ENCODE measurements at regions not wholly inside any gene's neighbourhood (a gene's known extent, or its start where the extent isn't known, plus 50 kb on each side); places are given as distances from the start of the nearest gene placed in this dataset.

DNA sequence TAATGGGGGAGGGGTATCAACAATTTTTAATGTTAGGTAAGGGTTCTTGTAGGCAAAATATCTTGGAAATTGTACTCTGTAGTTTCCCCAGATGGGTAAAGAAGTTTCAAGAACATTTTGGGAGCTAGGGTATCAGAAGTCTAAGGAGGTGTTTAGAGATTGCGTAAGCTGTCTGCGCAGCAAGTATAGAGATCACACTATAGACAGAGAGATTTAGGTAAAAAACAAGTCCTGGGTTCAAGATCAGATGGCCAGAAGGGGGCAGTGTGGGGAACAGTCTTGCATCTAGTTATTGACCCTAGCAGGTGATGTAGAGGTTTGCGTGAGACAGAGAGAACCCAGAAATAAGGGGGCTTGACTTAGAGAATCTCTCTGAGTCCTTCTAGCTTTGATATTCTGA is 80.8 kb downstream of the S1PR1 start:
- DNase-seq (ENCODE audit: low spot score) = no peak

DNA sequence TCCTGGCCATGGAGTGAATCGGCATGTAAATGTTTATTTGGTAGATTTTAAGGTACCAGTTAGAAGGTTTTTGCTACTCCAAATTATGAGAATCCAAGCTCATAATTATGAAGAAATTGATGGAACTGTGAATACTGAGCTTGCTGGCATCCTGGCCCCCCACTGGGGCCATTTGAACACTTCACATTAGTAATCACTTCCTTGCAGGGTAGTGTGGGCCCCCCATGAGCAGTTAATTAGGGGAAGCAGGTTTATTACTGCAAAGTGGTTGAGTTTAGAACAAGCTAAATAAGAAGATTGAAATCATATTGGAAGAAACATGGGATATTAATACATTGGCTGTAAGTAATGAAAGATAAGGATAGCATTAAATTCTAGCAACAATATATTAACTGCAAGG is 86.7 kb downstream of the S1PR1 start:
- no peak for DNase-seq (ENCODE audit: low spot score)

DNA sequence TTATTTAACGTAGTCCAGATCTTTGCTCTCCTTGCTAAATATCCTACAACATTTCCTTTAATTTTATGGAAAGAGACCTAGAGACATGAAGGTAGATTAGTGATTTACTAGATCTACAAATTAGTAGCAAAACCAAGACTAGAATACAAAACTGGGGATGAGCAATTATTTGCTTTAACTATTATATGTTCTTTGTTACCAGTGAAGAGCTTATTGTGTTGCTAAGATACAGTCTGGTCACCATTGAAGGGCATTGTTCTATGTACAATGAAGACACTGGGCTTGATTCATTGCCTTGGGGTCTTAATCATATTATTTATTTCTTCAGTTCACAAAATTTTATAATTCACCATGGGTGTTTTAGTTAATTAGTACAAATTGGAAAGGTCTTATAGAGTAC is 88.3 kb downstream of the S1PR1 start:
- no peak for DNase-seq (ENCODE audit: low spot score)

DNA sequence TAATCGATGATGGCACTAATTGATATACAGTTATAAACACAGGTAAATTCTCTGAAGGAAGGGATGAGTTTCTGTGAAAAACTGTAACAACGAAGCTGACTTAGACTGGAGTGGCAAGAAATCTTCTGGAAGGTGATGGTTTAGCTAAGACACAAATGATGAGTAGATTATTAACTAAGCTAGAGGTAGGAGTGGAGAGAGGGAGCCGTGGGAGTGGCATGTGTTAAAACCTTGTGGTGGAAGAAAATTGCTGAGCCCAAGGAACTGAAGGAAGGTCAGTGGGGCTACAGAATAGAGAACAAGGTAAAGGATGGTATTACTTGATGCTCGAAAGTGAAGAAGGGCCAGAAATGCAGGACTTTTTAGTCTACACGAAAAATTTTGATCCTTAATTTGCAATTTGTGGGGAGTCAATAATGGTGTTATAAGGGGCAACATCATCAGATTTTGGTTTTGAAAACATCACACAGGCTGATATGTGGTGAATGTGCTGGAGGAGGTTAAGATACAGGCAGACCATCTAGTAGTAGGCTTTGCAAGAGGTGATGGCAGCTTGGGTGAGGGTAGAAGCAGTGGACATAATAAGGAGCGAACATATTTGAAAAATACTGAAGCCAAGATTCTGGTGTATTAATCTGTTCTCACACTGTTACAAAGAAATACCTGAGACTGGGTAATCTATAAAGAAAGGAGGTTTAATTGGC is 93.8 kb downstream of the S1PR1 start:
- no peak for DNase-seq (ENCODE audit: low spot score)

DNA sequence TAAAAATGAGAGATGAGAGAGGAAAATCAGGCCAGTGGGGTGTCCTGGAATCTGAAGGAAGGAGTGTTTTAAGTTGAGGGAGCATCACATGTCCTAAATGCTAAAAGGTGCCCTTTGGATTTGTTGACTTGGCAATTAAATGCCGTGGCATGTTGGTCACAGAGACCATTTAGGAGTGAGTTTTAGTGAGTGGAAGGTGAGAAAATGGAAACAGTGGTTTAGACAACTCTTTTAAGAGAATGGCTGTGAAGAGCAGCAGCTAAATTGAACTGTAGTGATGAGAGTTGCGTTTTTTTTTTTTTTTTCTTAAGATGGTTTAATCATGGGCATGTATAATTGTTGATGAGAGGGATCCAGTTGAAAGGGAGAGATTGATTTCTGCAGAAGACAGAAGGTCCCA is 95.0 kb downstream of the S1PR1 start:
- DNase-seq (ENCODE audit: low spot score) = no peak

DNA sequence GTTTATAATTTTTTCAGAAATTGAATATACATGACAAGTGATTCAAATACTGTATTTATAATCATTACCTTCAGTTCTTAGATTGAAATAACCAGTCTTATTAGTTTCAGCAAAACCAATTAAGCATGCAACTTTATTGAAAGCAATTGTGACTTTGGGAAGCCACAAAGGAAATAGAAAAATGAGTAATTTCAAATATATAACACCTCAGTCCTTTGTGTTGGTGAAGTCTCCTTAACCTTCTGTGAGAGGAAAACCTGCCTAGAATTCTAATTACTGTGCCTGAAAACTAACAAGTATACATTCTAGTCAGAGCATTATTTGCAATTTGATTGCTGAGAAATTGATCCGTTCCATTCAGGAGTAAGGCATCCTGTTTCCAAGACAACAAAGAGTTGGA is 95.8 kb downstream of the S1PR1 start:
- no peak for DNase-seq (ENCODE audit: low spot score)

DNA sequence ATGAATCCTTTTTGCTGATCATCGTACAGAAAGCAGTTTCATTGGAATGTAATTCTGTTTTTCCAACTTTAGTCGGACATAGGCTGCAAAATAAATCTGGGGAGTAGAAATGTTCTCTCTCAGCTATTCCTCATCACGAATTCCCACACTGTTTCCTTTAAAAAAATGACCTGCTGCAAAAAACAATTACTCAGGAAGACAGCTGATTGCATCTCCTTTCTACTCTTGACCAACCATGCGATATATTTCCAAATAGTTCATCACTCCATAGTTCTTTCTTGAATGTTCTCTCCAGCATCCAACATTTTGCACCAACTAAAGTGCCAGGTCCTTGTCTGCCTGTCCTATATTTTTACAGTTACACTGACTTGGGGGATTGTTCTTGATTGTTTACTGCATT is 96.4 kb downstream of the S1PR1 start:
- DNase-seq (ENCODE audit: low spot score) = no peak

DNA sequence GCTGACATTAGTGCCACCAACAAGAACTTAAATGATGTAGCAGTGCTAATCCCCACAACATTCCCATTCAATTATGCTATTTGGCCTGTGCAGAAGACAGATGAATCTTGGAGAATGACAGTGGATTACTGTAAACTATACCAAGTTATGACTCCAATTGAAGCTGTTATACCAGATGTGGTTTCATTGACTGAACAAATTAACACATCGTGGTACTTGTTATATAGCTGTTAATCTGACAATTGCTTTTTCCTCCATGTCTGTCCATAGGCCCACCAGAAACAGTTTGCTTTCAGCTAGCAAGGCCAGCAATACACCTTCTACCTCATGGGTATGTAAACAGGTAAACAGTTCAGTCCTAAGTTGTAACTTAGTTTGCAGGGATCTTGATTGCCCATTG is 101.1 kb downstream of the S1PR1 start:
- DNase-seq (ENCODE audit: low spot score) = no peak

DNA sequence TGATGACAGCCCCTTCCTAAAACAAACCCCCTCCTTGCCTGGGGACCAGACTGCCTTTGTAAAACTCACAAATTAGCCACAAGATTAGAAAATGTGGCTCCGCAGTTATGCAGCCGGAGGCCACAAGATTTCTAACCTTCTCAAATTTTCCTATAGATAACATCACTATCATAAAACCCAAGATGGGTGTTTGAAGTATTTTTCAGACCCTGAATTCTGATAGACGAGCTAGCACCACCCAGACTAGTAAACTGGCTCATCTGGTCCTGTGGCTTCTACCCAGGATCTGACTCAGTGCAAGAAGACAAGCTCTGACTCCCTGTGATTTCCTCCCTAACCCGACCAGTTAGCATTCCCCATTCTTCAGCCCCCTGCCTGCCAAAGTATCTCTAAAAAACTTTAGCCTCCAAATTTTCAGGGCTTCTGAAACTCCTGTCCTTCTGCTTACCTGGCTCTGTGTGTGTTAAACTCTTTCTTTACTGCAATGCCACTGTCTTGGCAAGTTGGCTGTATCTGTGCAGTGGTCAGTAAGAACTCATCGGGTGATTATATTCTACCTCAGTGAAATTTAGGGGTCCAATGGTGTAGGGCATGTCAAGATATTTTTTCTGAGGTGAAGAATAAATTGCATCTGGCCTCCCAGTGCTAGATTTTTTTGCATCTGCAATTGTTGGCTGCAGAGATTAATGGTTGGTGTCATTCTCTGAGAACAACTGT is 102.1 kb downstream of the S1PR1 start:
- no peak for DNase-seq (ENCODE audit: low spot score)

DNA sequence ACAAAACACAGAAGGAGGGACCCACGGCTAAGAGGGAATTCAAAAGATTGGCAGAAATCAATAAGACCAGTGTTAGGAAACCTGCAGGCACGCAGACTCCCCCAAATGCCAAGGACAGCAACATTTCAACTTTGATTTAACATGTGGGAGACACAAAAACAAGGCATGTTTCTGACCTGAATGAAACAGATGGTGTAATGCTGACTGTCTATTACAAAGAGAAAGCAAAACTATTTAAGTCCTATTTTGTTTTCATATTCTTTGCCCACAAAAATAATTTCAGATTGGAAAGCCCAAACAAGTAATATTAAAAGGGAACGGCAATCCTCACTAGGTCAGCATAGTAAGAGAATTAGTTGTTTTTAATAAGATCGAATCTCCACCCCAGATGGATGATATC is 107.9 kb downstream of the S1PR1 start:
- no peak for DNase-seq (ENCODE audit: low spot score)

DNA sequence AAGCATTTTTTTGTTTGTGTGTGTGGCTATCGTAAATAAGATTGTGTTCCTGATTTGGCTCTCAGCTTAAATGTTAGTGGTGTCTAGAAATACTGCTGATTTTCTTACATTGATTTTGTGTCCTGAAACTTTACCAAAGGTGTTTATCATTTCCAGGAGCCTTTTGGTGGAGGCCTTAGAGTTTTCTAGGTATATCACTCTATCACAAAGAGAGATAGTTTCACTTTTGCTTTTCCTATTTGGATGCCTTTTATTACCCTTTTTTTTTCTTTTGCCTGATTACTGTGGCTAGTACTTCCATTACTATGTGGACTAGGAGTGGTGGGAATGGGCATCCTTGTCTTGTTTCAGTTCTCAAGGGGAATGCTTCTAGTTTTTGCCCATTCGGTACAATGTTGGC is 109.6 kb downstream of the S1PR1 start:
- DNase-seq (ENCODE audit: low spot score) = no peak

DNA sequence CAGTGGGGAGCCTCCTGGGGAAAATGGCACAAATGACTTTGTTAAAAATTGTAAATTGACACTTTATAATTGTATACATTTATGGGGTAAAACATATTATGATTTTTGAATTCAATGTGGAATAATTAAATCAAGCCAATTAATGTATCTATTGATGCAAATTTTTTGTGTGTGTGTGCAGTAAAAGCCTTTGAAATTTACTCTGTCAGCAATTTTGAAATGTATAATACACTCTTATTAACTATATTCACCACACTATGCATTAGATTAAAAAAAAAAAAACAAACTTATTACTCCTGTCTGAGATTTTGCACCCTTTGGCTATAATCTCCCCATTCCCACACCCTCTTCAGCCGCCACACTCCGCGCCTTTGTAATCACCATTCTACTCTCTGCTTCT is 119.2 kb downstream of the S1PR1 start:
- DNase-seq (ENCODE audit: low spot score) = no peak

DNA sequence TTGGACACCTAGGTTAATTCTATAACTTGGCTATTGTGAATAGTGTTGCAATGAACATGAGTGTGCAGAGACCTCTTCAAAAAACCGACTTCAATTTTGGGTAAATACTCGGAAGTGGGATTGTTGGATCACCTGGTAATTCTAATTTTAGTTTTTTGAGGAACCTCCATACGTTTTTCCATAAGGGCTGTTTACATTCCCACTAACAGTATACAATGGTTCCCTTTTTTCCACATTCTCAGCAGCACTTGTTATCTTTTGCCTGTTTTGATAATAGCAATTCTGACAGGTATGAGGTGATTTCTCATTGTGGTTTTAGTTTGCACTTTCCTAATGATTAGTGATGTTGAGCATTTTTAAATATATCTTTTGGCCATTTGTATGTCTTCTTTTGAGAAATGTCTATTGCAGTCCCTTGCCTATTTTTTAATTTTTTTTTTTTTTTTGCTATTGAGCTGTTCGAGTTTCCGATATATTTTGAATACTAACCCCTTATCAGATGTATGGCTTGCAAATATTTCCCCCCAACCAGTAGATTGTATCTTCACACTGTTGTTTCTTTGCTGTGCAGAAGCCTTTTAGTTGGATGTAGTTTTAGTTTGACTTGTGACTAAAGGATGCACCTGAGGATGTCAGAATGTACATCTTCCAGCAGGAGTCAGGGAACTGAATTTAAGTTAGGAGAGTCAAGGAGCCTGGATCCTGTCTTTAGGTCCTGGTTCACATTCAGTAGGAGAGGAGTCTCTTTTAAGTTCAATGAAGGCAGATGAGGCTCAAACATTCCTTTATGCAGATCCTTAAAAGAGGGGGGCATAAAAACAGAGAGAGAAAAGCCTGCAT is 120.0 kb downstream of the S1PR1 start:
- no peak for DNase-seq (ENCODE audit: low spot score)

DNA sequence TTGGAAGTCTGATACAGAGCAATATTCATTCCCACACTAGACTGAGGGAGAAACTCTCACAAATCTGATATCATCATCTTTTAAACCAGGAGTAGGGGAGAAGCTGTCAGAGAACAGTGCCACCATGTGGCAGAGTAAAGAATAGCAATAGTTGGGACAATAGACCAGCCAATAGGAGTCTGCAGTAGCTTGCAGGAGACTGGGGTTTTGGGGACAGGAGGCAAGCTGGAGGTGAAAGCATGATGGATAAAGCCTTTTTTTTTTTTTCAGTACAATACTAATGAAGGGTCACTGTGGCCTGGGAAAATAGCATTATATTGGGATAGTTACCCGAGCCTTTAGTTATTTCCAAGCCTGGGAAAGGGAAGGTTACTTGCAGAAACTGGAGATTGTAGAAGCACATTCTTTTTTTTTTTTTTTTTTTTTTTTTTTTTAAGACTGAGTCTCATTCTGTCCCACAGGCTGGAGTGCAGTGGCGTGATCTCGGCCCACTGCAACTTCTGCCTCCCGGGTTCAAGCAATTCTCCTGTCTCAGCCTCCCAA is 120.7 kb downstream of the S1PR1 start:
- peak; percentile 71 for DNase-seq (ENCODE audit: low spot score)

DNA sequence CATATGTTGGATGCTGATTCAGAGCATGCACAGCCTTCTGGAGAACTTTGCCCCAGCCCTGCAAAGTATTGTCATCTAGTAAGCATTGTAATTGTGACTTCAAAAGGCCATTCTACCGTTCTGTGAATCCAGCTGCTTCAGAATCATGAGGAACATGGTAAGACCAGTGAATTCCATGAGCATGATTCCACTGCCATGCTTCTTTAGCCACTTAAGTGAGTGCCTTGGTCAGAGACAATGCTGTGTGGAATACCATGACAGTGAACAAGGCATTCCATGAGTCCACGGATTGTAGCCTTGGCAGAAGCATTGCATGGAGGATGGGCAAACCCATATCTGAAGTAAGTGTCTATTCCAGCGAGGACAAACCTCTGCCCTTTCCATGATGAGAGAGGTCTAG is 123.7 kb downstream of the S1PR1 start:
- no peak for DNase-seq (ENCODE audit: low spot score)

DNA sequence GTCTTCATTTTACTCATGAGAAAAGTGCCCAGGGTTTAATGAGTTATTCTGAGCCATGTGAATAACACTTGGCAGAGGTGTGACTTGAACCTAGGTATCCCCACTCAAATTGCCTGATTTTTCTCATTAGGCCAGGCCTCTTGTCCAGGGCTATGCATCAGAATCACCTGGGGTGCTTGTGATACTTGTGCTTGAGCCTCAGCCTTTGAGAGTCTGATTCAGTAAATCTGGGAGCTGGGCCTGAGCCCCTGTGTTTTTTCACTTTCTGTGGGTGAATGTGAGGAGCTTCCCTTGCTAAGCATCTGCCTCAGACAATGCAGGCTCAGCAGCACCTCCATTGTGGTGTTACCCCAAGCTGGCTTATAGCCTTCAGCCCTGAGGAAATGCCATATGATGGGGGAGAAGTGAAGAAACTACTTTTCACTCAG is 127.1 kb downstream of the S1PR1 start:
- DNase-seq (ENCODE audit: low spot score) = no peak

DNA sequence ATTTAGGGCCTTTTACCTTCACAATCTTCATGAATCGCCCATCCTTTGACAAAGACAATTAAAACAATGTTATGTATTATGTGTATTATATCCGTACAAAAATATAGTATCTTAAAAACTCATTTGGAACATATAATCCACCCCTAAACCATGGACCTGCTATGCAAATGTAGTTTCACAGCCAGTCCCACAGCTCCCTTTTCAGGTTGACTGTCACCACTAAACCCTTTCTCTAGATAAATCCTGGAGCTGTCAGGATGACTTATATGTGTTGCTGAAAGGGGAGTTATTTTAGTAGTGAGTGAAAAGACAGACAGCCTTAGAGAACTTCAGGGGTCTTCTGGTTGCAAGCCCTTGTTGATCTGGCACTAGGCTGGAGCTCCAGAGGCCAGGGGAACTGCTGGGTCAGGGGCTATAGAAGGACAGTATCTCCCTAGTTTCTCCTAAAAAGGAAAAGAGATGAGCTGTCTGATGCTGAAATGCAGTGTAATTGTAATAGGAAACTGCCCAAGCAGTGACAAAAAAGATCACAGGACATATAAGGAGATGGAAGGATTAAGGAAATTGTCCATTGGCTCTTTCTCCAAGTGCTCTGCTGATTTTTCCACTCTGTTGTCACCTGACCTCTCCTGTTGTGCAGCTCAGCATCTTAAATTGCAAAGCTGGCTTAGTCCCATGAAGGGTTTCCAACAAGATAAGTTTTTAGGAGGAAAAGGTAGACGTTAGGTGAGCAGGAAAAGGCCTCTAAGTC is 127.7 kb downstream of the S1PR1 start:
- no peak for DNase-seq (ENCODE audit: low spot score)

DNA sequence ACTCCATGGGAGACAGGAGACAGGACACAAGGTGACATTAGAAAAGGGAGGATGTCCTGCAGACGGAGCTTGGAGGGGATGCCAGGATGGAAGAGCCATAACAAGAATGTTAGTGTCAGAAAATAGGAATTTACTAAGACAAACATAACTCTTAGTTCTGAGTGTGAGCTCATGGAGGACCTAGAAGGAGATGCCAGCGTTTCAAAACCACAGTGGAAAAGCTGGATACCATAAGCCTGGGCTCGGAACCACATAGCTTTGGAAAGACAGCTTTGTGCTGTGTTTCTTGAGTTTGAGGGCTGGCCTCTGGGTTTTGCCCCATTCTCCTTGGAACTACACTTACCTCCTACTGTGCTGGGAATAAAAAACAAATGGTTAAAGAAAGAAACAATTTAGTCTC is 128.4 kb downstream of the S1PR1 start:
- DNase-seq (ENCODE audit: low spot score) = no peak

DNA sequence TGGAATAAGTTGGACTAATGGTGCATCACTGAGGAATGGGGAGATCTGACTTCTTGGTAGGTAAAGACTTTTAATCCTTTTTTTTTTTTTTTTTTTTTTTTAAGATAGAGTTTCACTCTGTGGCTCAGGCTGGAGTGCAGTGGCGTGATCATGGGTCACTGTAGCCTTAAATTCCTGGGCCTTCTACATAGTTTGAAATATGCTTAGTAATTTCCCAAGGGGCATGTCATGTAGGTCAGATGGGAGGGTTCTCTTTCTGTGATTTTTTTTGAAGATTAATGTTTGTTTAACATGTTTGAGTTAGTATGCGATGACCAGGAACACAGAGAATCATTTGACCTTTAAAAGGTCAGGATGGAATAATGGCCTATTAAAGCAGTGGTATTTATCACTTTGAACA is 129.1 kb downstream of the S1PR1 start:
- no peak for DNase-seq (ENCODE audit: low spot score)

DNA sequence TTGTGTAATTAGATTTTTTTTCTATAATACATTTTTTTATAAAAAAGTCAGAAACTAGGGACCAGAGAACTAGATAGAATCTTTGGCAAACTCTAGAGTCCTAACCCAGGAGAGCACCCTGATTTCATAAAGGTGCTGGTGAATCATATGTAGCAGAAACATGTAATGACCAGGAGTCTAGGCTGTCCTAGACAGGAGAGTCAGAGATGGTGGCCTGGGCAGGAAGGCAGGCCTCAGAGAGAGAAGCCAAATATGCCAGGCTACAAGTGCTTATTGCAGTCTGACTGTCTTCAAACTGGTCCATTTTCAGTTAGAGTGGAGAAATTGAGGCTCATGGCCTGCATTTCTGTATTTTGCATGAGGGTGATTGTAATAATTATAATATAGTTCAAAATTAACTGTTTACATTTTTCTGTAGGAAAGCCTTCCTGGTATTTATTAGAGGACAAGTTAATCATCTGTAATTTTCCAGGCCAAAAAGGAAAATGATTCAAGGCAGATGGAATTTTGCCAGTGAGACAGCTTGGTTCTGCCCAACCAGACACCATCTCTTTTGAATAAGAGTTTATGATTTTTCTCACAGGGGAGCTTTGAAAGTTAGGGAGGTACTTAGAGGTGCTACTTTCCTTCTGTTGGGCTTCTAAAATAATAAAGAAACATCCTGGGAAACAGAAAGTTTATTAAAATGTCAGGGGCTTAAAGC is 129.8 kb downstream of the S1PR1 start:
- DNase-seq (ENCODE audit: low spot score) = no peak

DNA sequence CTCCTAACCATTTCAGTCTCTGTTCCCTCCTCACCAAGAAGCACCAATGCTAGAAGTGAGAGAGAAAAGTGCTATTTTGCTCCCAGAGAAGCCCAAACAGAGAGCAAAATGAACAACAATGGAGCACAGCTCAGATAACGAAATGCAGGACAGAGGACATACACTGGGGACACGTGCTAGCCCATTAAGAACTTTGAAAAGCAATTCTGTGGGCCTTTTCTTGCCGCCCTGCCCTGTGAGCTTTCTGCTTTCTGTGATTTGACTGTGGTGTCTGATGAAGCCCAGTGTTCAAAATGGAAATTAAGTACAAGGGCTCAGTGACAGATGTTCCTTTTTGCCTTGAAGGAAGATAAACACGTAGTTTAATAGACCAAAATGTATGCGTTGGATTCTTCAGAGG is 130.8 kb downstream of the S1PR1 start:
- no peak for DNase-seq (ENCODE audit: low spot score)
